T47D (cell line): ENCODE measurements at regions not wholly inside any gene's neighbourhood (a gene's known extent, or its start where the extent isn't known, plus 50 kb on each side); places are given as distances from the start of the nearest gene placed in this dataset.
"Not testable (repeated sequence)": the region's sequence is repeated elsewhere in the genome, so short reads cannot be mapped to it uniquely, and the experiment has no call there.

Experiments
- DNase-seq, 2 experiments: peaks; one replicate each; pipeline versions ENCODE4 v3.0.0 to v3.0.0-alpha.2; 2011 to 2012; ENCODE audit warnings: low read depth in 1 of 2, low spot score in 1 of 2
- JUND ChIP-seq: IDR thresholded peaks from 2 replicates; pipeline ENCODE4 v1.6.1; 2012; ENCODE audit warnings: low read depth
- in situ Hi-C: cut with HindIII; loops from 2 replicates; pipeline ENCODE4 v1.10.0; 2016; ENCODE audit warnings: low sequenced_read_pairs, low pct_unique_long_range_greater_than_20kb

DNA sequence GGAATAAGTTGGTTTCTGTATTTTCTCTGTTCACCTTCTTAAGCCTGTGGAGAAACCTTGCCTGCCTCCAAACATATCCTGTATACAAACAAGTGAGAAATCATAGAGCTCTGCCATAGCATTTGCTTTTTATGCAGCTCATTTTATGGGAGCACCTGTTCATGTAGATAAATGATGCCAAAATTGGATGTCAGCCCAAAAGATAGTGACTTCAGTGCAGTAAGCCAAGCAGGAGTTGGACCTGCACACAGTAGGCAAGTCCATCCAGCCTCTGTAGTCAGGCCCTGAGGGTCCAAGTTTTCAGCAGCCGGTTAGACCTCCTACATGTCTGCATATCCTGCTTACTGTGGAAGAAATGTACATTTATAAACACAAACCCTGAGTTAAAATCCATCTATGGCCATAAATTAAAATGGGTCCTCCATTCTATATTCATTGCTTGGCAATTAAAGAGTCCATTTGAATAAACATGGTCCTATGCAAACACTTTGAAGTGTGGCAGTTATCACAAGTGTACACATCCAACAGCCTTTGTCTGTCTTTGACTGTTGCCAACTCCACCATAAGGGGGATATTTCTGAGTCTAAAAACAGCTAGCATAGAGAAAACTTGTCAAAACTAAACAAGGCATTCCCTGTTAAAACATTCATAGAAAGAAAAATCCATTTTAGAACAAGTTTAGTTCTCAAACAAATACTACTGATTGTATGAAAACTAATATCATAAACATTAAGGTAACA, 847.8 kb downstream of the RPS29 start:
- in situ Hi-C loops: no loop called here
- no peak for DNase-seq
- no peak for TF ChIP-seq JUND

GRCh38 chr14:48735607-48736006, 850.6 kb downstream of the RPS29 start:
- in situ Hi-C loops: no loop called here

DNA sequence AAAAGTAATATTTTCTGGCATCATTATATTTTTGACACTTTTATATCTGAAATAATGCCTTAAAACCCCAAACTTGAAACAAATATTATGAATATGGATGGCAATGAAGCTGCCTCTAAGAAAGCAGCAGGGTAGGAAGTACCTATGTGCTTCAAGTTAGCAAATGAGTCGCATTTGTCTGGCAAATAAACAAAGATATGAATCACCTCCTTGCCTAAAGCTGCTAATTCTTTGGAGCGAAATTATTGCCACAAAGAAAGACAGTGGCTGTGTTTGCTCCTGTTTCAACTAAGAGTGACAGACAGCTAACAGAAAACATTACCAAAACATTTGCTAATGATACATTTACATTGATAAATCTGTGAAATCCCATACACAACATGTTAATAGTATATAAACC, 854.9 kb downstream of the RPS29 start:
- TF ChIP-seq JUND: no peak
- in situ Hi-C loops: no loop called here
- peak in 1 of 2 experiments; percentile 50 for DNase-seq

More at GRCh38 chr14:48735607-48736006, 850.6 kb downstream of the RPS29 start:
- no peak for TF ChIP-seq JUND
- no peak for DNase-seq

GRCh38 chr14:48726080-48726642, 860.0 kb downstream of the RPS29 start:
- no peak for TF ChIP-seq JUND
- in situ Hi-C loops: no loop called here

GRCh38 chr14:48725051-48725734, 861.0 kb downstream of the RPS29 start:
- in situ Hi-C loops: no loop called here
- no peak for TF ChIP-seq JUND
- no peak for DNase-seq

More at GRCh38 chr14:48726080-48726642, 860.0 kb downstream of the RPS29 start:
- DNase-seq: no peak

- TF ChIP-seq JUND: no peak
- in situ Hi-C loops: no loop called here
- DNase-seq: no peak
These were observed 862.2 kb downstream of the RPS29 start for GRCh38 chr14:48723841-48724495.

- TF ChIP-seq JUND: no peak
- no peak for DNase-seq
- in situ Hi-C loops: no loop called here
These were observed 871.8 kb downstream of the RPS29 start for GRCh38 chr14:48714366-48714765.

DNA sequence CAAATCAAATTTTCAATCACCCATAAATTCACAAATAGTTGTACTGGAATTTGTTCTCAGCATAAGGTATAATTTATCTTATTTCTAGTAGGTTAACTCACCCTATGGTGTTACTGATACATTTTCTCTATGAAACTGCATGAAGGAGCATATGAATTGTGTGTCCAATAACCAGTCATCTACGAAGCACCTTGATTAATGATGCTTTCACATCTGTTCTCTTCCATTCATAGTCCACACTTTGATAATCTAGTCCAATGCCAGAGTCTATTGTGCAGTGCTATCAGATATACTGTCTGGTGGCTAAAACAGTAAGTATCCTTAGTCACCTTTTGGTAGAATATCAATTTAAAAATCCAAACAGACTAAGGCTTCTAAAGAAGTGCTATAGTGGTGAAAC, 876.0 kb downstream of the RPS29 start:
- no peak for TF ChIP-seq JUND
- in situ Hi-C loops: no loop called here
- no peak for DNase-seq

GRCh38 chr14:48709277-48709785, 876.8 kb downstream of the RPS29 start:
- TF ChIP-seq JUND: no peak
- DNase-seq: no peak
- in situ Hi-C loops: no loop called here

GRCh38 chr14:48704639-48705038, 881.5 kb downstream of the RPS29 start:
- no peak for TF ChIP-seq JUND
- no peak for DNase-seq
- in situ Hi-C loops: no loop called here

DNA sequence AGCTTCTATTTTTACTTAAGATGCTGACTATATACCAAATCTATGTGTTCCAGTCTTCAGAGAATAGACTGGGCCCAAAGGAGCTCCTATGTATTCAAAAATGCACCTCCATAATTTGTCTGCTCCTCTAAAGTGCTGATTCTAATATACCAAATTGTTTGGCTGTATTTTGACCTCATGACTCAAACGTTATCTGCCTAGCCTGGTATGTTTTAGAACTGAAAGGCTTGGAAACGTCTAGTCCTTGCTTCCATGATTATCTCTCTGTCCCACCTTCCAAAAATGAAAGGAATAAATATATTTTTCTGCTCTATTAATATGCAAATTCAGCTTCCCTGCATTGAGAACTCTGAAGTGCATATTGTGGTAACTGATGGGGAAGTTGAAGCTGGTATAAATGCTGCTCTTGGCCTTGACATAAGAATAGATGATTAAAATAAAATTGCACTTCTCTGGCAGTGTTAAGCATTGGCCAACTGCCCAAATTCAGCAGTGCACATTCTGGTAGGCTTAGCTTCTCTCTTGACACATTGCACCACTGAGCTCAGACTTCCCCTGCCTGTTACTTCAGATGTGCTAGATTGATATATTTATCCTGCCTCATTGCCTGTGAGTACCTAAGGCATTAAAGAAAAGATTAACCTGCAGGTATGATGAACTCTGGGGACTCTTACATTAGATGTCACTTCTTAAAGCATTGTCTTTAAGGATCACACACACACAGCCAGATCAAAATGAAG, 882.3 kb downstream of the RPS29 start:
- DNase-seq: peak in 1 of 2 experiments; percentile 12
- in situ Hi-C loops: no loop called here
- no peak for TF ChIP-seq JUND

- DNase-seq, in situ Hi-C loops: not testable (repeated sequence)
These were observed 888.8 kb downstream of the RPS29 start for GRCh38 chr14:48697362-48697761.
